BJ (cell line): ENCODE measurements at regions not wholly inside any gene's neighbourhood (a gene's known extent, or its start where the extent isn't known, plus 50 kb on each side); places are given as distances from the start of the nearest gene placed in this dataset.

ENCODE experiments used
- CTCF ChIA-PET: fragments of 350-600 bp; formaldehyde crosslinking; extraction: SDS; loops from one replicate; lab custom pipeline; 2021; ENCODE audit warnings: antibody characterized with exemption, inconsistent platforms; lab: Yijun Ruan, JAX
- POLR2A ChIA-PET: fragments of 300-600 bp; sonication (Branson Sonifier 250); formaldehyde crosslinking; extraction: SDS; loops from one replicate; lab custom pipeline; 2021; ENCODE audit warnings: antibody characterized with exemption; lab: Charles Lee
- DNase-seq: peaks from one replicate; pipeline ENCODE4 v3.0.0-alpha.2; 2011; ENCODE audit warnings: low read depth
- H3K27me3 ChIP-seq: 2 replicates; pipeline ENCODE4 v1.6.0; 2011; ENCODE audit warnings: low read length; ENCODE audit not compliant: control insufficient read depth, insufficient read depth
- H3K36me3 ChIP-seq: 2 replicates; pipeline ENCODE4 v1.5.1; 2011; ENCODE audit warnings: low read length; ENCODE audit not compliant: control insufficient read depth, insufficient read depth
- H3K4me3 ChIP-seq: 2 replicates; pipeline ENCODE4 v1.5.1; 2011; ENCODE audit warnings: low read depth, mild to moderate bottlenecking, control low read depth, low read length
- TF ChIP-seq, protein P1 (sequence below): IDR thresholded peaks from 2 replicates; pipeline ENCODE4 v1.5.1; 2011; ENCODE audit warnings: low read depth, mild to moderate bottlenecking, control low read depth, inconsistent platforms, low read length, moderate library complexity; ENCODE audit not compliant: insufficient read depth

DNA sequence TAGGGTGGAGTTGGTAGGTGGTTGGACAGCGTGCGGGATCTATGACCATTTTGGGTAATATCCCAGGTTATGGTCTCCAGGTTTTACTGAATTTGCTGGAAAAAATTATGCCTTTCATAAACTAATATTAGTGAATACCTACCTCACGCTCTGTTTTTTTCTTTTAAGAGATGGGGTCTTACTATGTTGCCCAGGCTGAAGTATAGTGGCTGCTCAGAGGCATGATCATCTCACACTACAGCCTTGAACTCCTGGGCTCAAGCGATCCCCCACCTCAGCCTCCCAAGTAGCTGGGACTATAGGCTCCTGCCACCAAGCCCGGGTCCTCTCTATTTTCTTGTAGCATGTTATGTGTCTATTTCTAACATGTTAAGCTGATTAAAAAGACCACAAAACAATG lies 100.2 kb downstream of the RHOU start:
- no peak overlapping the region for H3K4me3 ChIP-seq
- no peak for DNase-seq
- POLR2A ChIA-PET: no interaction called here
- peaks cover 9% of the 10 kb centered on the region for H3K27me3 ChIP-seq
- CTCF ChIA-PET: no interaction called here
- TF ChIP-seq, protein P1, sequence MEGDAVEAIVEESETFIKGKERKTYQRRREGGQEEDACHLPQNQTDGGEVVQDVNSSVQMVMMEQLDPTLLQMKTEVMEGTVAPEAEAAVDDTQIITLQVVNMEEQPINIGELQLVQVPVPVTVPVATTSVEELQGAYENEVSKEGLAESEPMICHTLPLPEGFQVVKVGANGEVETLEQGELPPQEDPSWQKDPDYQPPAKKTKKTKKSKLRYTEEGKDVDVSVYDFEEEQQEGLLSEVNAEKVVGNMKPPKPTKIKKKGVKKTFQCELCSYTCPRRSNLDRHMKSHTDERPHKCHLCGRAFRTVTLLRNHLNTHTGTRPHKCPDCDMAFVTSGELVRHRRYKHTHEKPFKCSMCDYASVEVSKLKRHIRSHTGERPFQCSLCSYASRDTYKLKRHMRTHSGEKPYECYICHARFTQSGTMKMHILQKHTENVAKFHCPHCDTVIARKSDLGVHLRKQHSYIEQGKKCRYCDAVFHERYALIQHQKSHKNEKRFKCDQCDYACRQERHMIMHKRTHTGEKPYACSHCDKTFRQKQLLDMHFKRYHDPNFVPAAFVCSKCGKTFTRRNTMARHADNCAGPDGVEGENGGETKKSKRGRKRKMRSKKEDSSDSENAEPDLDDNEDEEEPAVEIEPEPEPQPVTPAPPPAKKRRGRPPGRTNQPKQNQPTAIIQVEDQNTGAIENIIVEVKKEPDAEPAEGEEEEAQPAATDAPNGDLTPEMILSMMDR: no peak
- H3K36me3 ChIP-seq: no peaks in the 10 kb centered on the region

DNA sequence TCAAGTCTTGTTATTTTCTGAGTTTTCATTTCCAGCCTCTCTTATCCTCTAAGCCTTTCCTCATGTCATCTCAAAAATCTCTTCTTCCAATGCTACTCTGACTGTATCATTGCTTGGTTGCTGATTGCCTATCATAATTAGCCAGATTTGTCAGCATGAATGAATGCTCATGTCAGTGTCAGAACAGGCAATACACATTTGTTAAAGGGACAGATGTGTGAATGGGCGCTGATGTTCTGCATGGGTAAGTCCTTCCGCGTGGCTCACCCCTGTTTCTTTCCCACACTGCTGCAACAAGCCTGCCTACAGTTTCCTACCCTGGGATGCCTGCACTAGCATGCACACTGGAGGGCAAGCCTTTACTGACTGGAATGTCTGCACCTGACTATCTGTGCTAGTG lies 100.6 kb downstream of the RHOU start:
- DNase-seq: no peak
- peaks cover 9% of the 10 kb centered on the region for H3K27me3 ChIP-seq
- TF ChIP-seq, protein P1: no peak
- H3K36me3 ChIP-seq: no peaks in the 10 kb centered on the region
- ChIA-PET POLR2A (no interaction called here), CTCF (no interaction called here)
- no peak overlapping the region for H3K4me3 ChIP-seq

DNA sequence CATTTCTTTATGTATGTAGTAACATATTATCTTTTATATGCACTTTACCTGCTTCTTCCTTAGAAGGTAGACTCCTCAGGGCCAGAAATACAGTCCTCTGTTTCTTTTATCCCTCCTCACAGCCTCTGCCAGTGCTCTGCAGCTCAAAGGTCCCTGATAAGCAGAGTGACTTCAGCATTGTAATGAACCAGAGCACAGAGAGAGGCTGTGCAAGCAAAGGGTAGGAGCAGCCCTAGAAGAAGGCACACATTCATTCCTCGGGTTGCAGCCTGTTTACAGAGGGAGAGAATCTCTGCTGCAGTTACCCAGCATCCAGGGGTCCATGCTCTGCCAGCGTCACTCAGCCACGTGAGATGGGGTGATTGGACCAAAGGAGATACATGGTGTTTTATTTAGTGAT lies 101.1 kb downstream of the RHOU start:
- ChIA-PET POLR2A (no interaction called here), CTCF (no interaction called here)
- Histone ChIP-seq H3K36me3 (no peaks in the 10 kb centered on the region), H3K4me3 (no peak overlapping the region), H3K27me3 (peaks cover 9% of the 10 kb centered on the region)
- TF ChIP-seq, protein P1: no peak
- no peak for DNase-seq

DNA sequence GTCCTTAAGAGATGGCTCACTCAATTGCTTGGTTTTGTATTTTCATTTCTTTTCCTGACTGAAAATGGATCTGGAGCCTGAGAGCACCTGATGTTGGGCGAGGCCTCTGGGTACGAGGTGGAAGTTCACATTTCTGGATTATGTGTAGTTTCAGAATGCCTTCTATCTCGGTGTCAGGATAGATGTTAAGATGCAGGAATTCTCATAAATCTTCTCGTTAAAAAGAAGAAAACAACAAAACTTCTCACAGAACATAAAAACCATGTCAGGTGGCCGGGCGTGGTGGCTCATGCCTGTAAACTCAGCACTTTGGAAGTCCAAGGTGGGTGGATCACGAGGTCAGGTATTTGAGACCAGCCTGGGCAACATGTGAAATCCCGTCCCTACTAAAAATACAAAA lies 101.8 kb downstream of the RHOU start:
- POLR2A ChIA-PET: no interaction called here
- CTCF ChIA-PET: no interaction called here
- peaks cover 9% of the 10 kb centered on the region for H3K27me3 ChIP-seq
- no peaks in the 10 kb centered on the region for H3K36me3 ChIP-seq
- no peak overlapping the region for H3K4me3 ChIP-seq
- no peak for DNase-seq
- TF ChIP-seq, protein P1: no peak

DNA sequence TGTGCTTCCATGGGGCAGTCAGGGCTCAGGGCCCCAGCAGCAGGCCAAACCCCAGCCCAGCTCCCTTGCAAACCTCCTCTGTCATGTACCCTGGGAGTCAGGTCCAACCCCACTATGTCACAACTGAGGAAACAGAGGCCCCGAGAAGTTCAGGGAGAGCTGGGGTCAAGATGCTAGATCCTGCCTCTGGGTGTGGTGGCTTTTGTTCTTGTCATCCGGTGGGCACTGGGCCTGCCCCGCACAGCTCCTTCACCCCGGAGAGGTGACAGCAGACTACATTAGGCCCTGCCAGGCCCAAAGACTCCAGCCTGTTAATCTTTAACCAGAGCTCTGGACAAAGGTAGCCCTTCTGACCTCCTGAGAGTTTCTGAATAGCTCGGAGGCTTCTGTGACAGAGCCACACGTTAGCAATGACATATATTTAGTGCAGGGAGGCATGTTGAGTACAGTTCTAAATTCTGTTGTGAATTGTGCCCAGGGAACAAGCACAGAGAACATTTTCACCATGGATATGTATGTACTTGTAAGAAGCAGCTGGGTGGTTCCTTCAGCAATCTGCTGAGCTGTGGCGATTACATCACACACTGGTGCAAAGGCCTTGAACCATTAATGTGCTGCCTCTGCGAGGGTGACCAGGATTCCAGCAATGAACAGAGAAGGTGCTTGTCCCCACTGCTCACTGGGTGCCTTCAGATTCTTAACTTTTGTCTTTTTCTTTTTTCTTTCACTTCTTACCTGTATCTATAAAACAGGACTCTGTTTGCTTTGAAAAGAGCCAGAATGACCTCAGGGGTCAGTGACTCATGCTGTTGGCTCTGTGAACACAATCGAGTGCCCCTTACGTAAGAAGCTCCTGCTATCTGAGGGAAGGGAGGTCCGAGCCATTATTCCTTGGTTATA lies 102.8 kb downstream of the RHOU start:
- Histone ChIP-seq H3K36me3 (no peaks in the 10 kb centered on the region), H3K4me3 (no peak overlapping the region), H3K27me3 (peaks cover 9% of the 10 kb centered on the region)
- DNase-seq: peak; percentile 39
- TF ChIP-seq, protein P1: no peak
- ChIA-PET CTCF (interaction anchor here (0.6 to 1.3 kb wide), 3 partner anchors 11 to 390 kb away, joined by 3 to 5 read pairs (median 3); no protein-coding TSS in a partner anchor), POLR2A (interaction anchor here (0.6 kb wide), 1 partner anchor 500 kb away, joined by 3 read pairs; no protein-coding TSS in a partner anchor)
